Endothelial cell of umbilical vein (primary cell): ENCODE measurements at regions not wholly inside any gene's neighbourhood (a gene's known extent, or its start where the extent isn't known, plus 50 kb on each side); places are given as distances from the start of the nearest gene placed in this dataset.
"Not testable (repeated sequence)": the region's sequence is repeated elsewhere in the genome, so short reads cannot be mapped to it uniquely, and the experiment has no call there.

Experiments
- BruUV-seq: library from RNA; stranded (reverse); fragments of 400-500 nt; replicated peaks from 2 replicates; lab custom pipeline; 2021; lab: Mats Ljungman, UMichigan
- CTCF ChIA-PET: fragments of 300-600, 350-600 bp; sonication (Branson Sonifier 250); formaldehyde crosslinking; loops from one replicate; lab custom pipeline; 2021; ENCODE audit warnings: antibody characterized with exemption, inconsistent platforms; lab: Charles Lee
- POLR2A ChIA-PET: fragments of 300-600, 350-600 bp; sonication (Branson Sonifier 250); formaldehyde crosslinking; loops from one replicate; lab custom pipeline; 2021; ENCODE audit warnings: antibody characterized with exemption, inconsistent platforms; lab: Charles Lee
- DNase-seq: peaks from one replicate; pipeline ENCODE4 v3.0.0-alpha.2; 2011; ENCODE audit warnings: low read depth, low spot score
- FAIRE-seq: peaks from 2 replicates; lab custom pipeline; 2011; peaks lifted over from hg19 to GRCh38; lab: Jason Lieb, UNC
- H2AFZ ChIP-seq: 2 replicates; pipeline ENCODE4 v1.6.0; 2012; ENCODE audit warnings: low read depth, low read length, control low read depth, inconsistent platforms
- H3K27ac ChIP-seq: 2 replicates; pipeline ENCODE4 v1.5.1; 2011; ENCODE audit warnings: low read depth, mild to moderate bottlenecking, control low read depth, low read length, moderate library complexity; ENCODE audit not compliant: insufficient read depth
- H3K27me3 ChIP-seq, 2 experiments: 2 replicates each; pipeline versions ENCODE4 v1.6.0 to v1.6.1; 2011; ENCODE audit warnings: low read length in 2 of 2, mixed read lengths in 1 of 2; ENCODE audit not compliant: control insufficient read depth in 2 of 2, insufficient read depth in 2 of 2
- H3K36me3 ChIP-seq, 2 experiments: 2 replicates in 1 of 2; 3 replicates in 1 of 2; pipeline ENCODE4 v1.5.1; 2011; ENCODE audit warnings: low read length in 2 of 2, mild to moderate bottlenecking in 1 of 2, moderate library complexity in 1 of 2; ENCODE audit not compliant: control insufficient read depth in 2 of 2, insufficient read depth in 2 of 2; ENCODE audit errors: extremely low read depth in 1 of 2
- H3K4me1 ChIP-seq: 3 replicates; pipeline ENCODE4 v1.5.1; 2011; ENCODE audit warnings: mild to moderate bottlenecking, low read length; ENCODE audit not compliant: control insufficient read depth, insufficient read depth; ENCODE audit errors: extremely low read depth
- H3K4me2 ChIP-seq: 2 replicates; pipeline ENCODE4 v1.6.1; 2011; ENCODE audit warnings: low read length, control low read depth, mixed read lengths; ENCODE audit not compliant: insufficient read depth
- H3K4me3 ChIP-seq, 3 experiments: fragments of 200-600 bp in 1 of 3; sonication (generic), shearing (Covaris generic) in 1 of 3; replicated peaks in 1 of 3; 2 replicates each; pipeline ENCODE4 v1.5.1; 2011 to 2016; ENCODE audit warnings: control low read depth in 3 of 3, low read length in 3 of 3, mild to moderate bottlenecking in 2 of 3, inconsistent platforms in 1 of 3, low read depth in 1 of 3, moderate library complexity in 1 of 3; ENCODE audit not compliant: insufficient read depth in 1 of 3
- H3K79me2 ChIP-seq: 2 replicates; pipeline ENCODE4 v1.6.0; 2012; ENCODE audit warnings: low read length, inconsistent platforms; ENCODE audit not compliant: control insufficient read depth, insufficient read depth
- H3K9ac ChIP-seq: replicated peaks from 2 replicates; pipeline ENCODE3; 2011; ENCODE audit warnings: low read length, control low read depth; ENCODE audit not compliant: insufficient read depth; ENCODE audit errors: extremely low read depth
- H3K9me1 ChIP-seq: replicated peaks from 3 replicates; pipeline ENCODE4 v1.6.0; 2011; ENCODE audit warnings: mild to moderate bottlenecking, low read length; ENCODE audit not compliant: control insufficient read depth, insufficient read depth; ENCODE audit errors: extremely low read depth
- H3K9me3 ChIP-seq: replicated peaks from 2 replicates; pipeline ENCODE4 v1.5.1; 2012; ENCODE audit warnings: low read length, inconsistent platforms; ENCODE audit not compliant: control insufficient read depth, insufficient read depth
- H4K20me1 ChIP-seq: replicated peaks from 2 replicates; pipeline ENCODE3; 2011; ENCODE audit warnings: mild to moderate bottlenecking, low read length; ENCODE audit not compliant: control insufficient read depth, insufficient read depth; ENCODE audit errors: extremely low read depth
- EZH2 ChIP-seq: IDR thresholded peaks from 2 replicates; pipeline ENCODE4 v1.6.1; 2012; ENCODE audit warnings: borderline replicate concordance, low read depth, mild to moderate bottlenecking, moderate library complexity, low read length, inconsistent platforms; ENCODE audit not compliant: severe bottlenecking
- FOS ChIP-seq: IDR thresholded peaks from 2 replicates; pipeline ENCODE4 v1.6.1; 2011; ENCODE audit warnings: mild to moderate bottlenecking, low read length, moderate library complexity, borderline replicate concordance; ENCODE audit not compliant: insufficient read depth
- GATA2 ChIP-seq: IDR thresholded peaks from 2 replicates; pipeline ENCODE4 v1.7.0; 2011; ENCODE audit warnings: low read depth, mild to moderate bottlenecking, moderate library complexity, mixed read lengths, low read length; ENCODE audit not compliant: insufficient read length, insufficient read depth
- JUN ChIP-seq: IDR thresholded peaks from 2 replicates; pipeline ENCODE4 v1.6.1; 2011; ENCODE audit warnings: borderline replicate concordance, low read depth; ENCODE audit not compliant: insufficient read length, insufficient read depth
- MAX ChIP-seq: IDR thresholded peaks from 2 replicates; pipeline ENCODE4 v1.6.1; 2011; ENCODE audit not compliant: insufficient read depth, insufficient read length
- POLR2A ChIP-seq: IDR thresholded peaks from 2 replicates; pipeline ENCODE4 v1.6.1; 2012; ENCODE audit warnings: low read depth, mild to moderate bottlenecking, control low read depth, low read length
- dilution Hi-C: fragments of 300-500 bp; cut with MboI; formaldehyde crosslinking; loops from one replicate; pipeline ENCODE4 v1.15.0; 2019; ENCODE audit warnings: low sequenced_read_pairs; ENCODE audit not compliant: extremely low pct_ligation_motif_present
- intact Hi-C: fragments of 100-400 bp; cut with micrococcal nuclease; formaldehyde crosslinking; loops from one replicate; pipeline ENCODE4 v1.10.0; 2022
- TF ChIP-seq, protein P1 (sequence below), 2 donors: IDR thresholded peaks; 1 replicate in 1 of 2; 2 replicates in 1 of 2; pipeline ENCODE4 v1.5.1; 2011; ENCODE audit warnings: low read length in 2 of 2, mild to moderate bottlenecking in 2 of 2, moderate library complexity in 2 of 2, control low read depth in 1 of 2, inconsistent platforms in 1 of 2, low read depth in 1 of 2; ENCODE audit not compliant: insufficient read depth in 1 of 2; ENCODE audit errors: extremely low read depth in 1 of 2

- H4K20me1 ChIP-seq: no peaks in the 10 kb centered on the region
- BruUV-seq: no TSS peak
- dilution Hi-C loops: no loop called here
- CTCF ChIA-PET: no interaction called here
- H3K4me1 ChIP-seq: no peaks in the 10 kb centered on the region
- no peak overlapping the region for H3K4me2 ChIP-seq
- H2AFZ ChIP-seq: no peak overlapping the region
- no peak overlapping the region for H3K4me3 ChIP-seq
- no peaks in the 10 kb centered on the region for H3K9me3 ChIP-seq
- no peaks in the 10 kb centered on the region for H3K79me2 ChIP-seq
- H3K36me3 ChIP-seq: no peaks in the 10 kb centered on the region
- no peaks in the 10 kb centered on the region for H3K9me1 ChIP-seq
- intact Hi-C loops: no loop called here
- DNase-seq: no peak
- POLR2A ChIA-PET: no interaction called here
- TF ChIP-seq POLR2A (no peak), EZH2 (no peak), GATA2 (no peak), JUN (no peak), MAX (no peak), FOS (no peak)
- TF ChIP-seq, protein P1, sequence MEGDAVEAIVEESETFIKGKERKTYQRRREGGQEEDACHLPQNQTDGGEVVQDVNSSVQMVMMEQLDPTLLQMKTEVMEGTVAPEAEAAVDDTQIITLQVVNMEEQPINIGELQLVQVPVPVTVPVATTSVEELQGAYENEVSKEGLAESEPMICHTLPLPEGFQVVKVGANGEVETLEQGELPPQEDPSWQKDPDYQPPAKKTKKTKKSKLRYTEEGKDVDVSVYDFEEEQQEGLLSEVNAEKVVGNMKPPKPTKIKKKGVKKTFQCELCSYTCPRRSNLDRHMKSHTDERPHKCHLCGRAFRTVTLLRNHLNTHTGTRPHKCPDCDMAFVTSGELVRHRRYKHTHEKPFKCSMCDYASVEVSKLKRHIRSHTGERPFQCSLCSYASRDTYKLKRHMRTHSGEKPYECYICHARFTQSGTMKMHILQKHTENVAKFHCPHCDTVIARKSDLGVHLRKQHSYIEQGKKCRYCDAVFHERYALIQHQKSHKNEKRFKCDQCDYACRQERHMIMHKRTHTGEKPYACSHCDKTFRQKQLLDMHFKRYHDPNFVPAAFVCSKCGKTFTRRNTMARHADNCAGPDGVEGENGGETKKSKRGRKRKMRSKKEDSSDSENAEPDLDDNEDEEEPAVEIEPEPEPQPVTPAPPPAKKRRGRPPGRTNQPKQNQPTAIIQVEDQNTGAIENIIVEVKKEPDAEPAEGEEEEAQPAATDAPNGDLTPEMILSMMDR (IDR thresholded peaks at IDR 0.05; ENCODE audit: extremely low read depth in 1 of 2, insufficient read depth in 1 of 2, low read depth in 1 of 2, low read length in 2 of 2): no peak
- no peak for FAIRE-seq
- H3K27ac ChIP-seq: no peak overlapping the region
- no peak overlapping the region for H3K9ac ChIP-seq
- H3K27me3 ChIP-seq: no peaks in the 10 kb centered on the region
Measured at GRCh38 chr5:36462295-36463021, 143.9 kb upstream of the SLC1A3 start.

DNA sequence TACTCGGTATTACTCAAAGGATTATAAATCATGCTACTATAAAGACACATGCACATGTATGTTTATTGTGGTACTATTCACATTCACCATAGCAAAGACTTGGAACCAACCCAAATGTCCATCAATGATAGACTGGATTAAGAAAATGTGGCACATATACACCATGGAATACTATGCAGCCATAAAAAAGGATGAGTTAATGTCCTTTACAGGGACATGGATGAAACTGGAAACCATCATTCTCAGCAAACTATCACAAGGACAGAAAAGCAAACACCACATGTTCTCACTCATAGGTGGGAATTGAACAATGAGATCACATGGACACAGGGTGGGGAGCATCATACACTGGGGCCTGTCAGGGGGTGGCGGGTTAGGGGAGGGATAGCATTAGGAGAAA is 130.5 kb upstream of the SLC1A3 start:
- DNase-seq, H3K79me2 ChIP-seq, H2AFZ ChIP-seq, H3K9me1 ChIP-seq, H3K9ac ChIP-seq, intact Hi-C loops, dilution Hi-C loops, BruUV-seq, H3K27me3 ChIP-seq, H3K4me3 ChIP-seq, H3K4me2 ChIP-seq, H3K36me3 ChIP-seq, H4K20me1 ChIP-seq, H3K4me1 ChIP-seq, CTCF ChIA-PET, H3K9me3 ChIP-seq, POLR2A ChIA-PET, H3K27ac ChIP-seq, FAIRE-seq: not testable (repeated sequence)
